Neuronal stem cell (in vitro differentiated cells): ENCODE measurements at regions not wholly inside any gene's neighbourhood (a gene's known extent, or its start where the extent isn't known, plus 50 kb on each side); places are given as distances from the start of the nearest gene placed in this dataset.
A peak's percentile ranks its signal among the peaks of the same experiment; 100 is the strongest.

Experiments used
- DNase-seq: peaks from one replicate; pipeline ENCODE4 v3.0.0-alpha.2; 2013; ENCODE audit warnings: low spot score
- H2AFZ ChIP-seq: one replicate; pipeline ENCODE4 v1.6.1; 2013; ENCODE audit warnings: mild to moderate bottlenecking, low read length, inconsistent platforms
- H2AK5ac ChIP-seq: 2 replicates; pipeline ENCODE4 v1.6.1; 2013; ENCODE audit warnings: low read depth, mild to moderate bottlenecking, inconsistent platforms, low read length, moderate library complexity, mixed read lengths
- H2BK120ac ChIP-seq: 2 replicates; pipeline ENCODE4 v1.6.1; 2013; ENCODE audit warnings: low read depth, mild to moderate bottlenecking, inconsistent platforms, low read length, moderate library complexity, mixed read lengths
- H2BK12ac ChIP-seq: one replicate; pipeline ENCODE4 v1.6.1; 2013; ENCODE audit warnings: low read length, inconsistent platforms
- H2BK15ac ChIP-seq: 2 replicates; pipeline ENCODE4 v1.6.1; 2013; ENCODE audit warnings: mild to moderate bottlenecking, low read length, inconsistent platforms, mixed read lengths
- H2BK5ac ChIP-seq: one replicate; pipeline ENCODE4 v1.6.1; 2013; ENCODE audit warnings: inconsistent platforms, mild to moderate bottlenecking, low read length, moderate library complexity
- H3K14ac ChIP-seq: one replicate; pipeline ENCODE4 v1.6.1; 2013; ENCODE audit warnings: low read length, inconsistent platforms
- H3K18ac ChIP-seq: 2 replicates; pipeline ENCODE4 v1.6.1; 2013; ENCODE audit warnings: low read length, inconsistent platforms
- H3K23ac ChIP-seq: 2 replicates; pipeline ENCODE4 v1.6.1; 2013; ENCODE audit warnings: low read depth, mild to moderate bottlenecking, mixed read lengths, low read length, inconsistent platforms; ENCODE audit not compliant: poor library complexity
- H3K27ac ChIP-seq: replicated peaks from 3 replicates; pipeline ENCODE4 v1.5.1; 2013; ENCODE audit warnings: low read length, inconsistent platforms
- H3K27me3 ChIP-seq, 3 experiments: 2 replicates each; pipeline ENCODE4 v1.6.1; 2013; ENCODE audit warnings: low read length in 3 of 3, mild to moderate bottlenecking in 2 of 3, inconsistent platforms in 1 of 3, low read depth in 1 of 3, mixed read lengths in 1 of 3, moderate library complexity in 1 of 3; ENCODE audit not compliant: control insufficient read depth in 3 of 3, insufficient read depth in 3 of 3
- H3K36me3 ChIP-seq, 2 donors: replicated peaks in 1 of 2; 2 replicates each; pipeline ENCODE4 v1.6.1; 2013; ENCODE audit warnings: low read length in 2 of 2; ENCODE audit not compliant: control insufficient read depth in 2 of 2, insufficient read depth in 2 of 2
- H3K4ac ChIP-seq: 2 replicates; pipeline ENCODE4 v1.6.1; 2013; ENCODE audit warnings: inconsistent platforms, mild to moderate bottlenecking, low read length, moderate library complexity
- H3K4me1 ChIP-seq, 2 donors: 1 replicate in 1 of 2; 2 replicates in 1 of 2; pipeline ENCODE4 v1.6.1; 2013; ENCODE audit warnings: low read length in 2 of 2, low read depth in 1 of 2; ENCODE audit not compliant: control insufficient read depth in 2 of 2, insufficient read depth in 1 of 2
- H3K4me2 ChIP-seq: one replicate; pipeline ENCODE4 v1.6.1; 2013; ENCODE audit warnings: mild to moderate bottlenecking, low read length, inconsistent platforms; ENCODE audit not compliant: insufficient read depth, poor library complexity, severe bottlenecking
- H3K4me3 ChIP-seq, 2 donors: 2 replicates each; pipeline ENCODE4 v1.5.1; 2013; ENCODE audit warnings: low read length in 2 of 2, mild to moderate bottlenecking in 2 of 2, inconsistent platforms in 1 of 2, moderate library complexity in 1 of 2
- H3K79me1 ChIP-seq: one replicate; pipeline ENCODE4 v1.6.1; 2013; ENCODE audit warnings: low read depth, mild to moderate bottlenecking, inconsistent platforms, low read length, moderate library complexity
- H3K9ac ChIP-seq: one replicate; pipeline ENCODE4 v1.6.1; 2013; ENCODE audit warnings: mild to moderate bottlenecking, low read depth, low read length, inconsistent platforms; ENCODE audit not compliant: poor library complexity
- H3K9me3 ChIP-seq, 2 donors: replicated peaks in 1 of 2; 2 replicates each; pipeline versions ENCODE3 to v1.6.1; 2013; ENCODE audit warnings: low read length in 2 of 2, mild to moderate bottlenecking in 2 of 2, inconsistent platforms in 1 of 2, low read depth in 1 of 2, mixed read lengths in 1 of 2, moderate library complexity in 1 of 2; ENCODE audit not compliant: control insufficient read depth in 2 of 2, insufficient read depth in 1 of 2
- H4K8ac ChIP-seq: one replicate; pipeline ENCODE4 v1.6.1; 2013; ENCODE audit warnings: low read depth, mild to moderate bottlenecking, inconsistent platforms, low read length, moderate library complexity
- H4K91ac ChIP-seq: one replicate; pipeline ENCODE4 v1.6.1; 2013; ENCODE audit warnings: low read length, low read depth, mild to moderate bottlenecking, inconsistent platforms; ENCODE audit not compliant: poor library complexity
- WGBS, 2 donors: extraction: QIAGEN DNeasy Blood & Tissue Kit; methylation state at CpG; one replicate each; pipeline ENCODE4 v1.1.7; 2013; ENCODE audit warnings: missing lambda C conversion rate in 2 of 2, mixed read lengths in 1 of 2; ENCODE audit not compliant: insufficient read length in 2 of 2, insufficient replicate concordance in 1 of 2; ENCODE audit errors: extremely low coverage in 2 of 2; 5-methylcytosine and 5-hydroxymethylcytosine counted together

DNA sequence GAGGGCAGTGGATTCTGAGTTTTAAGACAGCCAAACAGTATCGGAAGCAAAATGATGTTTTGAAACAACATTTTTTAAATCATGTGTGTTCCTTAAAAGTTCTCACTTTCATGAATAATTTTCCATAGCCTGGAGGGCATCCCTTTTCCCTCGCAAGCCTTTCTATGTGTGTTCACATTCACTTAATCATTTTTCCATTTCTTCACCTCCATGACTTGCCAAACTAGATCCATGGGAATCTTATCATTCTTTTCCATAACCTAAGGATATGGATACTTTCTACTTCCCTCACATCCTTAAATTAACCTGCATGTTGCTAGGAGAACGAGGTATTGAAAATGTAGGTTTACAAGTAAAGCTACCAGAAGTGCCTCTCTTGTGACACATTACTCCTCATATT is 94.2 kb upstream of the NPVF start:
- Histone ChIP-seq H3K9ac (no peak overlapping the region), H2AFZ (no peak overlapping the region), H3K9me3 (no peaks in the 10 kb centered on the region), H3K79me1 (no peaks in the 10 kb centered on the region), H3K27ac (no peak overlapping the region), H3K4me1 (peaks cover 0 to 4% of the 10 kb centered on the region in 2 donors), H3K36me3 (no peaks in the 10 kb centered on the region), H2BK5ac (no peak overlapping the region), H3K4ac (no peak overlapping the region), H2BK120ac (no peak overlapping the region), H4K8ac (no peak overlapping the region), H3K18ac (no peak overlapping the region), H3K27me3 (no peaks in the 10 kb centered on the region), H2BK15ac (no peak overlapping the region), H3K14ac (no peak overlapping the region), H2AK5ac (no peak overlapping the region), H3K23ac (no peak overlapping the region), H2BK12ac (no peak overlapping the region), H3K4me2 (no peak overlapping the region), H3K4me3 (no peak overlapping the region), H4K91ac (no peak overlapping the region)
- WGBS, 2 donors, result no CpG with 5 or more reads among the region's 3 CpGs
- no peak for DNase-seq

DNA sequence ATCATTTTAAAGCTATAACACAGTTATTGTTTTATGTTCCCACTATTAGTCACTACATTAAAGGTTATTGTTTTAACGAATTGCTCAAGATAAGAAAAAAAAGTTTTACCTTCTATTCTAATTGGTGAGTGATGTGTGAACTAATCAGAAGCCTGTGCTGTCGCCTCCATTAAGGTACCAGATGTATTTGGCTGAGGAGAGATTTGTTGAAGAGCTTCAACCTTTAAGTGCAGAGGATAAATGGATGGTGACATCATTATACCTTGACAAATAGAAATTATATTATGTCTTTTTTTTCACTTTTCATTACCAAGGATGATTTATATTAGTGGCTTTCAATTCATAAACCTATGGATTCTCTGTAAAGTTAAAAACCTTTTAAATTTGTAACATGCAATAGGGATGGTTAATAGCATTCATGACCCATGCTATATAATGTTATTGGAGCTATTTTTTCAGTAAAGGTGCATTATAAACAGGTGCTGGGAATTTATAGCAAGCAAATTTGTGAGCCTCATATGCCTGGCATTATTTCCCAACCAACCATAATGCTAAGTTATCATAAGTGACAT is 97.0 kb upstream of the NPVF start:
- no peak overlapping the region for H2BK120ac ChIP-seq
- no peak overlapping the region for H2BK5ac ChIP-seq
- H3K79me1 ChIP-seq, result no peaks in the 10 kb centered on the region
- no peak overlapping the region for H3K14ac ChIP-seq
- H3K23ac ChIP-seq, result no peak overlapping the region
- H3K9ac ChIP-seq, result no peak overlapping the region
- no peak overlapping the region for H3K18ac ChIP-seq
- H3K27me3 ChIP-seq, result peaks cover 0 to 5% (median 0%) of the 10 kb centered on the region in 3 experiments
- no peak overlapping the region for H3K4me3 ChIP-seq
- no peak overlapping the region for H3K4ac ChIP-seq
- peaks cover 0 to 4% of the 10 kb centered on the region in 2 donors for H3K4me1 ChIP-seq
- no CpG with 5 or more reads among the region's 2 CpGs for WGBS, 2 donors
- H2AK5ac ChIP-seq, result no peak overlapping the region
- no peaks in the 10 kb centered on the region for H3K9me3 ChIP-seq
- H3K4me2 ChIP-seq, result no peak overlapping the region
- no peak for DNase-seq
- H4K8ac ChIP-seq, result no peak overlapping the region
- no peak overlapping the region for H2AFZ ChIP-seq
- H2BK15ac ChIP-seq, result no peak overlapping the region
- no peak overlapping the region for H3K27ac ChIP-seq
- no peaks in the 10 kb centered on the region for H3K36me3 ChIP-seq
- H2BK12ac ChIP-seq, result no peak overlapping the region
- no peak overlapping the region for H4K91ac ChIP-seq

DNA sequence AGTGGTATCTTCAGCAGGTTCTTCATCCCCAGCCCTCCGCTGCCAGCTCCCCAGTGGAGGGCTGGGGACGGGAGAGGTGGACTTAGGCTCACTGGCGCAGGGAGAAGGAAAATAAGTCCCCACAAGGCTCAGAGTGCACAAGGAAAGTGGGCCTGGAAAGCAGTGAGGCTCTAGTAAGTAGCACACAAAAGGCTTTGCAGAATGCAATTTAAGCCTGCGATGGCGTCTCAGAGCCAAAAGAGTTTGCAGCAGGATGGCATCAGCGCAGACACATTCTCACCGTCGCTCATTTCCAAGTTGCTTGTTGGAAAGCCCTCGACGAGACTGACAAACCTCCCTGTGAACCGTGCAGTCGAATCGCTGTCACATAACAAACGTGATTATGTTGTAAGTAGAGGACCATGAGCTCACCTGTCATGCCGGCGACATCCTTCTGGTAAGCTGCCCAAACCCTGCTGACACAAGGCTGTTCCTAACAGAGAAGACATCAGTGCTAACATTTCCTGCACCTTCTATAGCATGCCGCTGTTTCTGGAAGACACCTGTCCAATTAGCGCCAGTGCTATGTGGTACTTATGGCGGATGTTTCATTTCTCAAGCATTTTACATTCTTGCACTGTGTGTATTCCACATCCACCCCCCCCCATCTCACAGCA is 98.3 kb upstream of the NPVF start:
- Histone ChIP-seq H3K4me3 (no peak overlapping the region), H2AFZ (no peak overlapping the region), H4K91ac (no peak overlapping the region), H3K4me1 (peaks cover 0 to 4% of the 10 kb centered on the region in 2 donors), H3K36me3 (no peaks in the 10 kb centered on the region), H4K8ac (no peak overlapping the region), H3K9ac (no peak overlapping the region), H3K27ac (no peak overlapping the region), H3K23ac (peak overlapping the region; percentile 25), H2BK5ac (no peak overlapping the region), H3K18ac (no peak overlapping the region), H2BK15ac (no peak overlapping the region), H3K4ac (no peak overlapping the region), H2BK120ac (no peak overlapping the region), H2AK5ac (no peak overlapping the region), H3K4me2 (no peak overlapping the region), H3K9me3 (no peaks in the 10 kb centered on the region), H2BK12ac (no peak overlapping the region), H3K14ac (no peak overlapping the region), H3K79me1 (no peaks in the 10 kb centered on the region), H3K27me3 (peaks cover 0 to 5% (median 0%) of the 10 kb centered on the region in 3 experiments)
- no peak for DNase-seq
- WGBS, 2 donors, result no CpG with 5 or more reads among the region's 19 CpGs

DNA sequence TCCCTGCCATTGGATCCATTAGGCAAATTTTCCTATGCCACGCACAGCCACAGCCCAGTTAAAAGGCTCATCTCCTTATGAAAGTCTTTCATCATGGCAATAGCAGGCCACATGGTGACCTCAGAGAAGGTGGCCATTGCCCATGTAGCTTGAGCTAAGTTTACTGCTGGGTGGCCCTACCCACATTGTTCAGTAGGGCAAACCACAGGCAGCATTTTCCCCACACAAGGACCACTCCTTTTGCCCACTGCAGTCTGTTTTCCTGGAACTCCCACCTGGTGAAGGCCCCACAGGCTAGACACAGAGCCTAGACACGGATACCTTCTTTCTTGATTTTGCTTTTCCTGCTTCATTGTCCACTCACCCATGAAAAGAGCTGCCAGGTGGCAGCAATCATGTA is 101.5 kb upstream of the NPVF start:
- peaks cover 0 to 4% of the 10 kb centered on the region in 2 donors for H3K4me1 ChIP-seq

More for the DNA sequence above, 101.5 kb upstream of the NPVF start:
- H3K18ac ChIP-seq, result no peak overlapping the region
- no peak overlapping the region for H2BK120ac ChIP-seq
- H2BK12ac ChIP-seq, result no peak overlapping the region
- no peak overlapping the region for H2AFZ ChIP-seq
- DNase-seq, result no peak
- peaks cover 0 to 5% (median 0%) of the 10 kb centered on the region in 3 experiments for H3K27me3 ChIP-seq
- H3K4me2 ChIP-seq, result no peak overlapping the region
- H3K23ac ChIP-seq, result no peak overlapping the region
- H2AK5ac ChIP-seq, result no peak overlapping the region
- no peak overlapping the region for H3K4ac ChIP-seq
- no peak overlapping the region for H3K14ac ChIP-seq
- H2BK5ac ChIP-seq, result no peak overlapping the region
- H3K9me3 ChIP-seq, result no peaks in the 10 kb centered on the region
- H2BK15ac ChIP-seq, result no peak overlapping the region
- H4K8ac ChIP-seq, result no peak overlapping the region
- H3K4me3 ChIP-seq, result peak overlapping the region in 1 of 2 donors; percentile 41
- no peak overlapping the region for H4K91ac ChIP-seq
- no peak overlapping the region for H3K27ac ChIP-seq
- WGBS, 2 donors, result no CpG with 5 or more reads among the region's 2 CpGs
- no peak overlapping the region for H3K9ac ChIP-seq
- no peaks in the 10 kb centered on the region for H3K36me3 ChIP-seq
- H3K79me1 ChIP-seq, result no peaks in the 10 kb centered on the region
